Pancreas (tissue), 10 donors: ENCODE measurements at regions not wholly inside any gene's neighbourhood (a gene's known extent, or its start where the extent isn't known, plus 50 kb on each side); places are given as distances from the start of the nearest gene placed in this dataset.
A peak's percentile ranks its signal among the peaks of the same experiment; 100 is the strongest.

Experiments used
- ATAC-seq, 4 donors: fragments of 200-7000 bp; cut with Tn5 transposase; one replicate each; pipeline versions ENCODE4 v1.8.0 to v1.9.1; 2020; ENCODE audit warnings: mild to moderate bottlenecking in 4 of 4, moderate library complexity in 4 of 4
- DNase-seq, 6 donors: peaks; one replicate each; pipeline ENCODE4 v3.0.0-alpha.2; 2020
- FAIRE-seq: peaks from 2 replicates; lab custom pipeline; 2012; peaks lifted over from hg19 to GRCh38; lab: Jason Lieb, UNC
- H3K27ac ChIP-seq, 4 donors: fragments of 200-600 bp; sonication (generic); 1 replicate in 3 of 4; 2 replicates in 1 of 4; pipeline versions ENCODE4 v1.5.0 to v1.8.0; 2020
- H3K27me3 ChIP-seq, 4 donors: fragments of 200-600 bp; one replicate each; pipeline ENCODE4 v1.8.0; 2021
- H3K36me3 ChIP-seq, 3 donors: fragments of 200-600 bp; sonication (generic) in 1 of 3; one replicate each; pipeline versions ENCODE4 v1.5.0 to v1.8.0; 2020 to 2021
- H3K4me1 ChIP-seq, 3 donors: fragments of 200-600 bp; one replicate each; pipeline ENCODE4 v1.8.0; 2021
- H3K4me3 ChIP-seq, 4 donors: fragments of 200-600 bp; sonication (generic) in 2 of 4; one replicate each; pipeline versions ENCODE4 v1.5.0 to v1.8.0; 2020 to 2021
- H3K9me3 ChIP-seq, 4 donors: fragments of 200-600 bp; one replicate each; pipeline ENCODE4 v1.8.0; 2021
- CTCF ChIP-seq, 4 donors: fragments of 200-600 bp; sonication (generic) in 3 of 4; IDR thresholded peaks; one replicate each; pipeline versions ENCODE4 v1.5.0 to v1.8.0; 2021; ENCODE audit warnings: antibody characterized with exemption in 4 of 4
- WGBS, 2 donors: extraction: QIAGEN DNeasy Blood & Tissue Kit; methylation state at CpG; one replicate each; pipeline ENCODE4 v1.1.7; 2013; 5-methylcytosine and 5-hydroxymethylcytosine counted together
- intact Hi-C, 3 donors: fragments of 100-400 bp; cut with DNase I; formaldehyde crosslinking; loops; one replicate each; pipeline versions ENCODE4 v1.11.1 to v1.14.2; 2022
- donor health status: healthy with polysubstance abuse.
- donor health status: DM: no; HTN: no; CAD: no; lungs with moderate emphysema.
- donor health status: DM: no; HTN: no; CAD: no.
- donor health status: control.
- donor health status: control.
- donor health status: Bipolar disorder and iron deficiency.
- donor health status: DM: yes; HTN: yes; CAD: no.
- donor health status: DM: no; HTN: no; CAD: no.
- donor health status: DM: no; HTN: no; CAD: no.
- donor health status: DM: yes; HTN: yes; CAD: no.

- Histone ChIP-seq H3K27me3 (no peaks in the 10 kb centered on the region), H3K36me3 (no peaks in the 10 kb centered on the region), H3K4me3 (no peak overlapping the region), H3K9me3 (no peaks in the 10 kb centered on the region), H3K27ac (no peak overlapping the region), H3K4me1 (no peaks in the 10 kb centered on the region)
- DNase-seq (no peak), ATAC-seq (no peak), FAIRE-seq (no peak)
- intact Hi-C loops: no loop called here
- TF ChIP-seq CTCF (IDR thresholded peaks at IDR 0.05): no peak
Measured at GRCh38 chrX:74216421-74216820, 87.6 kb upstream of the ZCCHC13 start.

GRCh38 chrX:74211911-74212310 is 92.1 kb upstream of the ZCCHC13 start:
- WGBS, 2 donors: 93 to 98% methylated on average over 1 of the region's 1 CpG
- intact Hi-C loops: no loop called here

GRCh38 chrX:74207539-74207938 is 96.4 kb upstream of the ZCCHC13 start:
- Histone ChIP-seq H3K4me1 (no peaks in the 10 kb centered on the region), H3K9me3 (no peaks in the 10 kb centered on the region), H3K27ac (no peak overlapping the region), H3K4me3 (no peak overlapping the region), H3K36me3 (no peaks in the 10 kb centered on the region), H3K27me3 (no peaks in the 10 kb centered on the region)
- FAIRE-seq (no peak), ATAC-seq (no peak), DNase-seq (no peak)
- TF ChIP-seq CTCF (IDR thresholded peaks at IDR 0.05): no peak
- intact Hi-C loops: no loop called here
- WGBS, 2 donors: 69 to 97% methylated on average over 3 of the region's 3 CpGs

More at GRCh38 chrX:74211911-74212310, 92.1 kb upstream of the ZCCHC13 start:
- TF ChIP-seq CTCF (IDR thresholded peaks at IDR 0.05): no peak
- FAIRE-seq (peak; percentile 97), ATAC-seq (no peak), DNase-seq (no peak)
- H3K9me3 ChIP-seq: no peaks in the 10 kb centered on the region
- H3K36me3 ChIP-seq: no peaks in the 10 kb centered on the region
- H3K27me3 ChIP-seq: no peaks in the 10 kb centered on the region
- no peaks in the 10 kb centered on the region for H3K4me1 ChIP-seq
- no peak overlapping the region for H3K4me3 ChIP-seq
- H3K27ac ChIP-seq: no peak overlapping the region

GRCh38 chrX:74195605-74196004 is 108.4 kb upstream of the ZCCHC13 start:
- Histone ChIP-seq H3K27me3 (no peaks in the 10 kb centered on the region), H3K27ac (no peak overlapping the region), H3K4me1 (no peaks in the 10 kb centered on the region), H3K4me3 (no peak overlapping the region), H3K36me3 (no peaks in the 10 kb centered on the region), H3K9me3 (no peaks in the 10 kb centered on the region)
- ATAC-seq (no peak), FAIRE-seq (no peak), DNase-seq (no peak)
- intact Hi-C loops: no loop called here
- TF ChIP-seq CTCF (IDR thresholded peaks at IDR 0.05): no peak

- no peak for ATAC-seq
- intact Hi-C loops: no loop called here
- WGBS, 2 donors: 90 to 100% methylated on average over 2 of the region's 2 CpGs
Measured at GRCh38 chrX:74195120-74195519, 108.9 kb upstream of the ZCCHC13 start.

More at GRCh38 chrX:74195120-74195519, 108.9 kb upstream of the ZCCHC13 start:
- no peaks in the 10 kb centered on the region for H3K4me1 ChIP-seq
- H3K36me3 ChIP-seq: no peaks in the 10 kb centered on the region
- H3K27ac ChIP-seq: no peak overlapping the region
- no peak for DNase-seq
- FAIRE-seq: no peak
- no peak overlapping the region for H3K4me3 ChIP-seq
- no peaks in the 10 kb centered on the region for H3K9me3 ChIP-seq
- no peak for TF ChIP-seq CTCF (IDR thresholded peaks at IDR 0.05)
- H3K27me3 ChIP-seq: no peaks in the 10 kb centered on the region
